ENCODE measurements at regions not wholly inside any gene's neighbourhood (a gene's known extent, or its start where the extent isn't known, plus 50 kb on each side); places are given as distances from the start of the nearest gene placed in this dataset.

- 6% methylated on average over 3 of the region's 3 CpGs for WGBS (ENCODE audit: low lambda C conversion rate)
- intact Hi-C loops (cut with micrococcal nuclease; ENCODE audit: unreplicated experiment), result no loop called here
- Histone ChIP-seq H3K9me3 (ENCODE audit: low read length) (no peaks in the 10 kb centered on the region), H3K9ac (ENCODE audit: insufficient read depth, low read depth, low read length) (no peak overlapping the region), H2AFZ (ENCODE audit: low read length) (no peak overlapping the region), H3K27me3 (ENCODE audit: control insufficient read depth in 1 of 2, insufficient read depth in 2 of 2, low read length in 2 of 2) (peaks cover 1 to 13% of the 10 kb centered on the region in 2 experiments; a peak in 2 of 5 replicates), H3K79me2 (ENCODE audit: insufficient read depth, low read length) (no peaks in the 10 kb centered on the region), H3K27ac (ENCODE audit: extremely low read length, insufficient read depth, low read length) (no peak overlapping the region), H3K4me2 (ENCODE audit: low read depth, low read length) (no peak overlapping the region), H3K4me1 (ENCODE audit: insufficient read depth, low read length) (no peaks in the 10 kb centered on the region), H3K4me3 (replicated peaks in 1 of 3; ENCODE audit: insufficient read depth in 1 of 3, low read depth in 2 of 3, low read length in 3 of 3) (no peak overlapping the region), H3K36me3 (replicated peaks in 1 of 2; ENCODE audit: control insufficient read depth in 1 of 2, insufficient read depth in 2 of 2, low read length in 2 of 2) (no peaks in the 10 kb centered on the region), H4K20me1 (ENCODE audit: insufficient read depth, low read length) (no peaks in the 10 kb centered on the region)
- in situ Hi-C loops (cut with HindIII; ENCODE audit: extremely low pct_ligation_motif_present, low pct_unique_long_range_greater_than_20kb), result no loop called here
- no TSS peak for BruUV-seq (replicated peaks)
- ChIA-PET CTCF (ENCODE audit: low intra/inter-chr PET ratio, low total read pairs) (no interaction called here), POLR2A (no interaction called here)
- ATAC-seq (no peak), FAIRE-seq (no peak), DNase-seq (ENCODE audit: low spot score) (no peak)
- TF ChIP-seq ZNF792 (CRISPR knock-in tag; IDR thresholded peaks at IDR 0.05) (no peak), KDM2A (CRISPR knock-in tag; IDR thresholded peaks at IDR 0.05; ENCODE audit: borderline replicate concordance, low read depth) (no peak), SMARCE1 (IDR thresholded peaks at IDR 0.05; ENCODE audit: borderline replicate concordance) (no peak), MTA1 (CRISPR knock-in tag; IDR thresholded peaks at IDR 0.05; ENCODE audit: borderline replicate concordance) (no peak), HIC2 (CRISPR knock-in tag; IDR thresholded peaks at IDR 0.05; ENCODE audit: low read depth) (no peak), LRRFIP1 (CRISPR knock-in tag; conservative IDR thresholded peaks at IDR 0.05) (no peak), AHDC1 (CRISPR knock-in tag; IDR thresholded peaks at IDR 0.05; ENCODE audit: borderline replicate concordance) (no peak), DNMT1 (CRISPR knock-in tag; IDR thresholded peaks at IDR 0.05) (no peak), STAG1 (CRISPR knock-in tag; IDR thresholded peaks at IDR 0.05) (no peak), MLX (CRISPR knock-in tag; IDR thresholded peaks at IDR 0.05) (no peak), ERF (CRISPR knock-in tag; IDR thresholded peaks at IDR 0.05) (no peak), PHF20 (CRISPR knock-in tag; IDR thresholded peaks at IDR 0.05) (no peak), NFATC3 (CRISPR knock-in tag; IDR thresholded peaks at IDR 0.05) (no peak), ZNF562 (CRISPR knock-in tag; IDR thresholded peaks at IDR 0.05; ENCODE audit: borderline replicate concordance) (no peak), ZNF337 (CRISPR knock-in tag; IDR thresholded peaks at IDR 0.05; ENCODE audit: borderline replicate concordance, low read depth) (no peak), SP4 (CRISPR knock-in tag; IDR thresholded peaks at IDR 0.05) (no peak)
Measured at GRCh38 chr3:124322309-124322880, 330.5 kb upstream of the ROPN1 start.

Measured in HepG2 (cell line).